ENCODE measurements at regions not wholly inside any gene's neighbourhood (a gene's known extent, or its start where the extent isn't known, plus 50 kb on each side); places are given as distances from the start of the nearest gene placed in this dataset.

DNA sequence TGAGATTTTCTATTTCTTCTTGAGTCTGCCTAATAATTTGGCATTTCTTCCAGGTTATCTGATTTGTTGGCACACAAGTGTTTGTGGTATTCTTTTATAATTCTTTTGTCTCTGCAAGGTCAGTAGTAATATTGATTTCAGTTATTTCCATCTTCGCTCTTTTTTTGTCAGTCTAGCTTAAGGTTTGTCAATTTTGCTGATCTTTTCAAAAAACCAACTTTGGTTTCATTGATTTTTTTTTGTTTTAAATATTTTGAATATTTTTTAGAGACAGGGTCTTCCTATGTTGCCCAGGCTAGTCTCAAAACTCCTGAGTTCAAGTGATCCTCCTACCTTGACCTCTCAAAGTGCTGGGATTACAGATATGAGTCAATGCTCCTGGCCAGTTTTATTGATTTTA, 162.8 kb downstream of the BARX1 start:
- WGBS (ENCODE audit: low lambda C conversion rate) = 11% methylated on average over 1 of the region's 1 CpG
- Histone ChIP-seq H3K9me3 (ENCODE audit: low read length) (no peaks in the 10 kb centered on the region), H3K27ac (ENCODE audit: extremely low read length, insufficient read depth, low read length) (no peak overlapping the region), H3K4me3 (replicated peaks in 1 of 3; ENCODE audit: insufficient read depth in 1 of 3, low read depth in 2 of 3, low read length in 3 of 3) (no peak overlapping the region), H4K20me1 (ENCODE audit: insufficient read depth, low read length) (no peaks in the 10 kb centered on the region), H3K79me2 (ENCODE audit: insufficient read depth, low read length) (no peaks in the 10 kb centered on the region), H3K9ac (ENCODE audit: insufficient read depth, low read depth, low read length) (no peak overlapping the region), H3K27me3 (ENCODE audit: control insufficient read depth in 1 of 2, insufficient read depth in 2 of 2, low read length in 2 of 2) (no peaks in the 10 kb centered on the region), H3K4me2 (ENCODE audit: low read depth, low read length) (no peak overlapping the region), H3K4me1 (ENCODE audit: insufficient read depth, low read length) (no peaks in the 10 kb centered on the region), H3K36me3 (replicated peaks in 1 of 2; ENCODE audit: control insufficient read depth in 1 of 2, insufficient read depth in 2 of 2, low read length in 2 of 2) (no peaks in the 10 kb centered on the region), H2AFZ (ENCODE audit: low read length) (no peak overlapping the region)
- CTCF ChIA-PET (ENCODE audit: low intra/inter-chr PET ratio, low total read pairs) = no interaction called here
- no TSS peak for BruUV-seq (replicated peaks)
- DNase-seq (ENCODE audit: low spot score) = no peak
- ATAC-seq = no peak
- intact Hi-C loops (cut with micrococcal nuclease; ENCODE audit: unreplicated experiment) = no loop called here
- POLR2A ChIA-PET = no interaction called here
- in situ Hi-C loops (cut with HindIII; ENCODE audit: extremely low pct_ligation_motif_present, low pct_unique_long_range_greater_than_20kb) = no loop called here
- TF ChIP-seq MAFK (conservative IDR thresholded peaks at IDR 0.05 in 1 of 2, IDR thresholded peaks at IDR 0.05 in 1 of 2; ENCODE audit: low read length in 2 of 2) (peak; percentile 65 to 69), MAFF (IDR thresholded peaks at IDR 0.05; ENCODE audit: low read depth, low read length) (peak; percentile 56)
- TF ChIP-seq, protein P1, sequence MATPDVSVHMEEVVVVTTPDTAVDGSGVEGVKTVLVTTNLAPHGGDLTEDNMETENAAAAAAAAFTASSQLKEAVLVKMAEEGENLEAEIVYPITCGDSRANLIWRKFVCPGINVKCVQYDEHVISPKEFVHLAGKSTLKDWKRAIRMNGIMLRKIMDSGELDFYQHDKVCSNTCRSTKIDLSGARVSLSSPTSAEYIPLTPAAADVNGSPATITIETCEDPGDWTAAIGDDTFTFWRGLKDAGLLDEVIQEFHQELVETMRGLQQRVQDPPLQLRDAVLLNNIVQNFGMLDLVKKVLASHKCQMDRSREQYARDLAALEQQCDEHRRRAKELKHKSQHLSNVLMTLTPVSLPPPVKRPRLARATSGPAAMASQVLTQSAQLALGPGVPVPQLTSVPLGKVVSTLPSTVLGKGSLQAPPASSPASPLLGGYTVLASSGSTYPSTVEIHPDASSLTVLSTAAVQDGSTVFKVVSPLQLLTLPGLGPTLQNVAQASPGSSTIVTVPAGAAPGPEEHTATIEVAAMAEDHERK (CRISPR knock-in tag; IDR thresholded peaks at IDR 0.05; ENCODE audit: low read depth) = no peak
- TF ChIP-seq, protein P2, sequence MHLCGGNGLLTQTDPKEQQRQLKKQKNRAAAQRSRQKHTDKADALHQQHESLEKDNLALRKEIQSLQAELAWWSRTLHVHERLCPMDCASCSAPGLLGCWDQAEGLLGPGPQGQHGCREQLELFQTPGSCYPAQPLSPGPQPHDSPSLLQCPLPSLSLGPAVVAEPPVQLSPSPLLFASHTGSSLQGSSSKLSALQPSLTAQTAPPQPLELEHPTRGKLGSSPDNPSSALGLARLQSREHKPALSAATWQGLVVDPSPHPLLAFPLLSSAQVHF (CRISPR knock-in tag; IDR thresholded peaks at IDR 0.05) = no peak
- FAIRE-seq = no peak

- no peak overlapping the region for H3K4me2 ChIP-seq (ENCODE audit: low read depth, low read length)
- H3K36me3 ChIP-seq (replicated peaks in 1 of 2; ENCODE audit: control insufficient read depth in 1 of 2, insufficient read depth in 2 of 2, low read length in 2 of 2) = no peaks in the 10 kb centered on the region
- H3K4me1 ChIP-seq (ENCODE audit: insufficient read depth, low read length) = no peaks in the 10 kb centered on the region
- FAIRE-seq = no peak
- no peaks in the 10 kb centered on the region for H3K79me2 ChIP-seq (ENCODE audit: insufficient read depth, low read length)
- H2AFZ ChIP-seq (ENCODE audit: low read length) = no peak overlapping the region
- 0% methylated on average over 2 of the region's 2 CpGs for WGBS (ENCODE audit: low lambda C conversion rate)
- TF ChIP-seq RCOR2 (CRISPR knock-in tag; IDR thresholded peaks at IDR 0.05) (no peak), NR2F2 (IDR thresholded peaks at IDR 0.05; ENCODE audit: borderline replicate concordance, low read depth) (no peak), ZNF703 (CRISPR knock-in tag; IDR thresholded peaks at IDR 0.05; ENCODE audit: borderline replicate concordance) (no peak), ZNF292 (CRISPR knock-in tag; IDR thresholded peaks at IDR 0.05; ENCODE audit: borderline replicate concordance, low read depth) (no peak), PCBP2 (optimal IDR thresholded peaks at IDR 0.05; ENCODE audit: low read depth, low read length, poor library complexity, severe bottlenecking) (no peak)
- TF ChIP-seq, protein P3, sequence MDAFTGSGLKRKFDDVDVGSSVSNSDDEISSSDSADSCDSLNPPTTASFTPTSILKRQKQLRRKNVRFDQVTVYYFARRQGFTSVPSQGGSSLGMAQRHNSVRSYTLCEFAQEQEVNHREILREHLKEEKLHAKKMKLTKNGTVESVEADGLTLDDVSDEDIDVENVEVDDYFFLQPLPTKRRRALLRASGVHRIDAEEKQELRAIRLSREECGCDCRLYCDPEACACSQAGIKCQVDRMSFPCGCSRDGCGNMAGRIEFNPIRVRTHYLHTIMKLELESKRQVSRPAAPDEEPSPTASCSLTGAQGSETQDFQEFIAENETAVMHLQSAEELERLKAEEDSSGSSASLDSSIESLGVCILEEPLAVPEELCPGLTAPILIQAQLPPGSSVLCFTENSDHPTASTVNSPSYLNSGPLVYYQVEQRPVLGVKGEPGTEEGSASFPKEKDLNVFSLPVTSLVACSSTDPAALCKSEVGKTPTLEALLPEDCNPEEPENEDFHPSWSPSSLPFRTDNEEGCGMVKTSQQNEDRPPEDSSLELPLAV (CRISPR knock-in tag; conservative IDR thresholded peaks at IDR 0.05; ENCODE audit: low read depth) = no peak
- TF ChIP-seq, protein P4, sequence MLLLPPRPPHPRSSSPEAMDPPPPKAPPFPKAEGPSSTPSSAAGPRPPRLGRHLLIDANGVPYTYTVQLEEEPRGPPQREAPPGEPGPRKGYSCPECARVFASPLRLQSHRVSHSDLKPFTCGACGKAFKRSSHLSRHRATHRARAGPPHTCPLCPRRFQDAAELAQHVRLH (CRISPR knock-in tag; IDR thresholded peaks at IDR 0.05; ENCODE audit: borderline replicate concordance, low read depth) = no peak
- ATAC-seq = no peak
- no peak overlapping the region for H3K9ac ChIP-seq (ENCODE audit: insufficient read depth, low read depth, low read length)
- H3K9me3 ChIP-seq (ENCODE audit: low read length) = no peaks in the 10 kb centered on the region
- BruUV-seq (replicated peaks) = no TSS peak
- no peak overlapping the region for H3K27ac ChIP-seq (ENCODE audit: extremely low read length, insufficient read depth, low read length)
- intact Hi-C loops (cut with micrococcal nuclease; ENCODE audit: unreplicated experiment) = no loop called here
- DNase-seq (ENCODE audit: low spot score) = no peak
- H4K20me1 ChIP-seq (ENCODE audit: insufficient read depth, low read length) = no peaks in the 10 kb centered on the region
- ChIA-PET CTCF (ENCODE audit: low intra/inter-chr PET ratio, low total read pairs) (no interaction called here), POLR2A (no interaction called here)
- H3K4me3 ChIP-seq (replicated peaks in 1 of 3; ENCODE audit: insufficient read depth in 1 of 3, low read depth in 2 of 3, low read length in 3 of 3) = no peak overlapping the region
- in situ Hi-C loops (cut with HindIII; ENCODE audit: extremely low pct_ligation_motif_present, low pct_unique_long_range_greater_than_20kb) = no loop called here
- no peaks in the 10 kb centered on the region for H3K27me3 ChIP-seq (ENCODE audit: control insufficient read depth in 1 of 2, insufficient read depth in 2 of 2, low read length in 2 of 2)
These were observed 169.0 kb downstream of the BARX1 start for GRCh38 chr9:93786204-93786603.

All from HepG2 (cell line).